Epidermal melanocyte (primary cell): ENCODE measurements at regions not wholly inside any gene's neighbourhood (a gene's known extent, or its start where the extent isn't known, plus 50 kb on each side); places are given as distances from the start of the nearest gene placed in this dataset.

ENCODE experiments used
- DNase-seq: peaks from one replicate; pipeline ENCODE4 v3.0.0; 2011; ENCODE audit warnings: low spot score; ENCODE audit not compliant: insufficient read length

DNA sequence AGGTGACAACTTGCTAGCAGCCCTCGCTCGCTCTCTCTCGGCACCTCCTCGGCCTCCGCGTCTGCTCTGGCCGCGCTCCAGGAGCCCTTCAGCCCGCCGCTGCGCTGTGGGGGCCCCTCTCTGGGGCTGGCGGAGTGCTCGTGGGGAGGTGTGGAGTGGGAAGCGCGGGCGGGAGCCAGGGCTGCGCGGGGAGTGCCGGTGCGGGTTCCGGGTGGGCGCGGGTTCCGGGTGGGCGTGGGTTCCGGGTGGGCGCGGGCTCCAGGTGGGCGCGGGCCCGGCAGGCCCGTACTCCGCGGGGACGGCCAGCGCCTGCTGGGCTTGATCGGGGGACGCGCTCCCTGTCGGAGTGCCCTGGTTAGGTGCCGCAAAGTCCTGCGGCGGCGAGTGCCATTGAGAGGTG is 384.3 kb downstream of the GPM6A start:
- DNase-seq = no peak

DNA sequence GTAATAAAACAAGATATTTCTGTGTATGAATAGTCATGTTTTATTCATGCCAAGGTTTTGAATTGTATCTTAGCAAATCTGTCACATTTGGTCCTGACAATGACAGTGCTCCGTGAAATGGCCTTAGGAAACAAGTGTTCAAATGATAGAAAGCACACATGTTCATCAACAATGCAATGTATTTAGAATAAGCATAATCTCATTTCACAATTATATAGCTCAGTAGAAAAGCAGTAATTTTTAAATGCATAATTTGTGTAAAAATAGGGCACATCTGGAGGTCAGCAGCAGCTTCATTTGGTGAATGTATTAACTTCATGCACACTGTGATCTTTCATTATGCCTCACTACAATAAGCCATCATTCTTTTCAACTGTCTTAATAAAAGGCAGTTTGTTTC is 380.4 kb downstream of the GPM6A start:
- no peak for DNase-seq

DNA sequence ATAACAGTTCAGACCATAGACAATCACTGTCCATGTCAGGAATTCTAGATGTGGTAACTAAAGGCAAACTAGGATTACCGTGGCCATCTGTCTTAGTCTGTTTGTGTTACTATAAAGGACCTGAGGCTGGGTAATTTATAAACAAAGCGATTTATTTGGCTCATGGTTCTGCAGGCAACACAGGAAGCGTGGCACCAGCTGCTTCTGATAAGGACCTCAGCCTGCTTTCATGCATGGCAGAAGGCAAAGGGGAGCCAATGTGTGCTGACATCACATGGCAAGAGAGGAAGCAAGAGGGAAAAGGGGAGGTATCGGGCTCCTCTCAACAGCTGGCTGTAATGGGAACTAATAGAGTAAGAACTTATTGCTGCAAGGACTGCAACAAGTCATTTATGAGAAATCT is 376.7 kb downstream of the GPM6A start:
- no peak for DNase-seq

DNA sequence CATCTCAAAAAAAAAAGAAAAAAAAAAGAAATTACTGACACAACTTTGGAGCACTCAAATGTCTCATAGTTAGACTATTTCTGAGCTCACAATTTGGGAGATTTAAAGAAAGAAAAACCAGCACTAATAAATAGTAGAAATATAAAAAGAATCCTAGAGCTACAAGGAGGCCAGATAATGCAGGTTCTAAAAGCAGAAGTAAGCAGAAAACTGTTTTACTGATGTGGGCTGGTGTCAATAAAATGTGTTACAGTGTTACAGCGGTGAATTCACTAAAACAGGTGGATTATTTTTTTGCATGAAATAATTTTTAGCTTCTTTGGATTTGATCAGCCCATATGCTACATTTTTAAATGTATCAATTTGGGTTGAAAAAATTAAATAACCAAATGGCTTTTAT is 375.9 kb downstream of the GPM6A start:
- no peak for DNase-seq

DNA sequence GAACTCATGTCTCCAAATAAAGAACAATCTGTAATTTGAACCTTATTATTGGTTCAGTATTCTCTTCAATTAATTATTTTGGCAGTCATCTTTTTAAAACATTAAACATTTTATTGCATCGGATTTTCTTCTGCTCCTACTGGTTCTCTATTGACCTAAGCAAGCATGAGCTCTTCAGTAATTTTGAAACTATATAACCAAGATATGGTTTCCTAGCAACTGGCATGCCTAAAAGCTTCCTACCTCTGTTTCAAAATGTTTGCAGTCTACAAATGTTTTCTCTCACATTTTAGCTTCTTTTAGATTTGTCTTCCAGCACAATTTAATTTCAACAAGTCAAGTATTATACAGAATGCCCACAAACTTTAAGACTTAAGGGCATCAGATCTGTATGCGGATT is 371.3 kb downstream of the GPM6A start:
- DNase-seq = no peak

DNA sequence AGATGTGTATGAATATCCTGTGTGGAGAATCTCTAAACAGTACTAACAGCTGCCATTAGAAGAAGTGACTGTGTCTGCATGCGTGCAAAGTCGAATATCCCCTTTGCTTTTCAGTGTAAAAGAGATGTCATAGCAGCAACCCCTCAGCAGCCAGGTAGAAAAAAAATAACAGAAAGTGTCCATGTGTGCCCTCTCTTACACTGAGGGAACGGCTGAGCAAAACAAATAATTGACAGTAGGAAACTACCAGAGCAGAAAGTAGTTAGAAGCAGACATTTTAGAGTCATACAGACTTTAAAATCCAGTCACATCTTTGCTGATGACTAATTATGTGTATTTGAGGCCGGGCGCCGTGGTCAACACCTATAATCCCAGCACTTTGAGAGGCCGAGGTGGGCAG is 370.8 kb downstream of the GPM6A start:
- no peak for DNase-seq

DNA sequence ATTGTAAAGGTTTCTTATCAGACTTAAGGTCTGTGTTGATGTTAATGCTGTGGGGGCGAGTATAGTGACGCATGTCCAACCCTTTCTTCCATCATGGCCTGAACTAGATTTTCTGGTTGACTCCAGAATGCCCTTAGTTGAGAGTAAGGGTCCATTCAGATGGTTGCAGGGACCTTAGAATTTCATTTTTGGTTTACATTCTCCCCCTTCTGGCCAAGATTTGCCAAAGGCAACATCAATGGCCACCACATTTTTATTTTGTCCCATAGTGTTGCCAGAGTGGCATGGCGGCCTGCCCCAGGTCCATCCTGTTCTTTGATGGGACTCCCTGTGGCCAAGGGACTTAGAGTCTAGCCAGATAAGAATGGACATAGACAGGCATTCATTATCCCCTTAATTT is 368.5 kb downstream of the GPM6A start:
- no peak for DNase-seq

DNA sequence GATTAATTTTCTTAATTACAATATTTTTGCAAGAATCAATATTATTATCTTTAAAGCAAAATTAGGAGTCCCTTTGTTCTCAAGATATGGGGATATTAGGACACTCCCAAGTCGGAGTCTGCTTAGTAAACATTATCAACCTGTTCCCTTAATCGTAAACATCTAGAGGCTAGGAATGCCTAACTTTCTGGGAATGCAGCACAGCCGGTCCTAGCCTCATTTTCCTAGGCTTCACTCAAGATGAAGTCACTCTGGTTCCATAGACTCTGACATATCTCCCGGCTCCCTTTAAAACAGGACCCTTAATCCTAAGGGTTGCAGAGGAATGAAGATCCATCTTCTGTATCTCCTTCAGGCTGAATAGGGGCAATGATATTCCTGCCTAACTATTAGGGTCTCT is 367.6 kb downstream of the GPM6A start:
- DNase-seq = no peak

DNA sequence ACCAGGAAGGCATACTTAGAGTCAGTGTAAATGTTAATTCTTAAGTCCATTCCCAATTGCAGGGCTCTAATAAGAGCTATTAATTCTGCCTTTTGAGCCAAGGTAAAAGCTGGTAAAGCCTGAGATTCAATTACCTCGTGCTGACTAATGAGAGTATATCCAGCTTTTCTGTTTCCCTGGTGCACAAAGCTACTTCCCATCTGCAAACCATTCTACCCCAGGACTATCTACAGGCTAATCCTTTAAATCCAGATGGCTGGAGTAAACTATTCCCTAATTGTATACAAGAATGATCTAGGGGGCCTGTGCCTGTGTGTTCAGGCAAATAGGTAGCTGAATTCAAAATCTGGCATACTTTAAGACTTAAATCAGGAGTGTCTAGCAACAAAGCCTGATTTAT is 365.0 kb downstream of the GPM6A start:
- DNase-seq = no peak

DNA sequence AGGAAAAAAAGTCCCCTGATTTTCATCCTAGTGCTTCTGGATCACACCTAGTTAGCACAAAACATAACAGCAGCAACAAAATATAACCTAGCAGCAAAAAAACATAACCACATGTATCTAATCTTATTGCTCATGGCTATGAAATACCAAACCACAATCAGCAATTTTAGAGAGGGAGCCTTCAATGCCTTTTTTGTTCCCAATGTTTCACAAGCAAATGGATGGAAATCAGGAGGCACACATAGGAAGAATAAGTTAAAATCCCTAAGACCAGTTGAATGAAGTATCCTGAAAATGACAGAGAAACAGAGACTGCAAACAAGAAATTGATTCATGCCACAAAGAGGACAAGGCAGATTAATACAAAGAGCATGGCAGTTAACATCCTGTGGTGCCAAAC is 361.6 kb downstream of the GPM6A start:
- DNase-seq = no peak

DNA sequence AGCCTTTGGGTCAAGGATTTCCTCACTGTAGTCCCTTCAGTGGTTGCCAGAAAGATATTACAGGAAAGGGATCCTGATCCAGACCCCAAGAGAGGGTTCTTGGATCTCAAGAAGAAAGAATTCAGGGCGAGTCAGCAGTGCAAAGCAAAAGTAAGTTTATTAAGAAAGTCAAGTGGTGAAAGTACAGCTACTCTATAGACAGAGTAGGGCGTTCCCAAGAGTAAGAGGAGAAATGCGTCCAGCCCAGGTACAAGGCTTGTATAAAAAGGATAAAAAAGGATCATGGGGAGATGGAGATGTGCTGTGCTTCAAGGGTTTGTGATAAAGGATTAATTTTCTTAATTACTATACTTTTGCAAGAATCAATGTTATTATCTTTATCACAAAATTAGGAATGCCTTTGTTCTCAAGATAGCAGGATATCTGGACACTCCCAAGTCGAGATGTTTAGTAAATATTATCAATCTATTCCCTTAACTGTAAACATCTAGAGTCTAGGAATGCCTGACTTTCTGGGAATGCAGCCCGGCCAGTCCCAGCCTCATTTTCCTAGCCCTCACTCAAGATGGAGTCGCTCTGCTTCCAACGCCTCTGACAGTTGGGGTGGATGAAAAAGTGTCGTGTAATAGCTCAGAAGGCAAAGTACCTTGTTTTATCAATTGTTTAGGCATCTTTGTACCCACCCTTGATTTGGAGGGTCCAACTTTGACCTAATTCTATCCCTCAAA is 360.7 kb downstream of the GPM6A start:
- no peak for DNase-seq

DNA sequence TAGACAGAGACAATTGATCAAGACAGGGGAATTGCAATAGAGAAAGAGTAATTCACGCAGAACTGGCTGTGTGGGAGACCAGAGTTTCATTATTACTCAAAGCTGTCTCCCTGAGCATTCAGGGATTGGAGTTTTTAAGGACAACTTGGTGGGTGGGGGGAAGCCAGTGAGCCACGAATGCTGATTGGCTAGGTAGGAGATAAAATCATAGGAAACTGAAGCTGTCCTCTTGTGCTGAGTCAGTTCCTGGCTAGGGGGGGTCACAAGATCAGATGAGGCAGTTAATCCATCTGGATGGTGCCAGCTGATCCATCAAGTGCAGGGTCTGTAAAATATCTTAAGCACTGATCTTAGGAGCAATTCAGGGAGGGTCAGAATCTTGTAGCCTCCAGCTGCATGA is 358.6 kb downstream of the GPM6A start:
- DNase-seq = no peak

DNA sequence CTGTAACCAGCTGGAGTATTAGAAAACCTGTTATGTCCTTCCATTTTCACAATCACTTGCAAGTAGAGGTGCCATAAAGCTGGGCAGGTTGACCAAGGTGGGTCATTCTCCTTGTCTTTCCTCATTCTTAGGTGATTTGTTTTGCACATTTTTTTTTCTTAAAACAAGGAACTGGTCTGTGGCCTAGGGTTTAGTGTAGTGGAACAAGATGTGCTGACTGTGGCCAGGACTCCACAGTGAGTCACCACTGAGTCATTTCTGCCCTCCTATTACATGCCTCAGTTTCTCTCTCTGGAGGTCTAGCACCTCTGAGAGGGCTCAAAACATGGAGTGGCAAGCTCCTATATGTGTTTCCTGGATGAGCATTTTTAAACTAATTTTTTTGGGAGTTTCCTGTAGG is 355.9 kb downstream of the GPM6A start:
- no peak for DNase-seq

DNA sequence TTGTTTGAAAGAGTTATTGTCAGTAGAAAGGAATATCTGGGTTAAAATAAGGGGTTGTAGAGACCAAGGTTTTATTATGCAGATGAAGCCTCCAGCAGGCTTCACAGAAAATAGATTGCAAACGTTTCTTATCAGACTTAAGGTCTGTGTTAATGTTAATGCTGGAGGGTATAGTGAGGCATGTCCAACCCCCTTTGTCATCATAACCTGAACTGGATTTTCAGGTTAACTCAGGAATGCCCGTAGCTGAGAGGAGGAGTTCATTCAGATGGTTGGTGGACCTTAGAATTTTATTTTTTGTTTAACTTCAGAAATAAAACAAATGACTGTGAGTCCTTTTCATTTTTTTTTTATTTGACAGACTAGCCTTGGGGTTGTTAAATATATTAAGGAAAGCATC is 354.1 kb downstream of the GPM6A start:
- no peak for DNase-seq

DNA sequence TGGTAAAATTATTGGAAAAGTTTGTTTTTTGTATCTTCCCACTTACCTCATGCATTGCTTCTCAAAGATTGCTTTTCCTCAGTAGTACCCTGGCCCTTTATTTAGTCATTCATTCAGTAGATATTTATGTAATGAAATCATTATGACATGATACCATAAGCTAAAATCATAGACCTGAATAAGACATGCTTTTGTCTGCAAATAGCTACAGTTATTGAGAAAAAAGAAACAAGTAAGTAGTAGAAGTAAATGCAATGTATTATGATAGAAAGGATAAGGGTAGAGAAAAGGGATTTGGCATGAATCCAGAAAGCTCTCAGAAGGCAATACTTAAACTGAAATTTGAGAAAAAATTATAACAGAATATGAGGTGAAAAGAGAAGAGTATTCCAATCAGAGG is 352.5 kb downstream of the GPM6A start:
- DNase-seq = no peak

DNA sequence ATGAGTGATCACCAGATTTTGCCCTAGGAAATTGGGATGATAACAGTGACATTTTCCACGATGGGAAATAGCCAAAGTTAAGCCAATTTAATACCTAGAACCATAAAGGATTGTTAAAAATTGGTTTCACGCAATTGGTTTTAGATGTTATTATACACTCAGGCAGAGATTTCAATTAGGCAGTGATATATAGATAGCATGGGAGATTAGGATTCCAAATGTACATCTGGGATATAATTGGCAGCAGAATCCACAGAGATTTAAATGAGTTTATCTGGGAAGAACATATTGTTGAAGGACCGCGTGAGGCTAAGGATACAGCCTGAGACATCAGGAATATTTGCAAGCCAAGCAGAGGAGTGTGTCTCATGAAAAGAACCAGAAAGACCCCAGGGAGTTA is 351.6 kb downstream of the GPM6A start:
- DNase-seq = no peak

DNA sequence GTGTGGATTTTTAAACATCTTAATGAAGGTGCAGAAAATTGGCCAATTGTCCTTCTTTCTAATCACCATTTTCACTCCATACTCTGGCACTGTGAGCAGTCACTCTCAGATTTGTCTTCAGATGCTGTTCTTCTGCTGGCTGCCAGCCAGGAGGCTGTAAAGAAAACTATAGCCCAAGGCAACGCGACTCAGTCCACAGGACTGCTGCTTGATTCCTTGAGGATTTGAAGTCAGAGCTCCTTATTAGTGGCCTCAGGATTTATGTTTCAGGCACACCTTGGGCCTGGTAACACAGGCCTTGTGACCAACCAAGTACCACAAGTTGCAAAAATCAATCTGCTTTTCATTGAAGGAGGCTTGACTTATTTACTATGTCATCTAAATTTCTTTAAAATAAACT is 342.6 kb downstream of the GPM6A start:
- no peak for DNase-seq

DNA sequence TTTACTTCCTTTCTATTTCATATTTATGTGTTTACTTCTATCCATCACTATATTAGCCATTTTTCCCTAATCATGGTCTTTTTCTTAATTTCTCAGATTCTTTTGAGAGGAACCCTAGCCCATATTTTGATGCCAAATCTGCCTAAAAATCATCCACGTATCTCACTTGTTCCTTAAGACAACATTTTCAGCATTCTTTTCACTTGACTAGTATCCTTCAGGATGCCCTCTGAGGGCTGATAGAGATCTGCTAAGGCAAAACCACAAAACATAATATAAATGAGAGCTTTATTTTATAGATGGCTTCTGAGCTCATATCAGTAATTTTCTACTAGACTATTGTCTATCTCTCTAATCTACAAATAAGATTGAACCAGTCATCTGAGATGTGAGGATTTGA is 341.9 kb downstream of the GPM6A start:
- no peak for DNase-seq

DNA sequence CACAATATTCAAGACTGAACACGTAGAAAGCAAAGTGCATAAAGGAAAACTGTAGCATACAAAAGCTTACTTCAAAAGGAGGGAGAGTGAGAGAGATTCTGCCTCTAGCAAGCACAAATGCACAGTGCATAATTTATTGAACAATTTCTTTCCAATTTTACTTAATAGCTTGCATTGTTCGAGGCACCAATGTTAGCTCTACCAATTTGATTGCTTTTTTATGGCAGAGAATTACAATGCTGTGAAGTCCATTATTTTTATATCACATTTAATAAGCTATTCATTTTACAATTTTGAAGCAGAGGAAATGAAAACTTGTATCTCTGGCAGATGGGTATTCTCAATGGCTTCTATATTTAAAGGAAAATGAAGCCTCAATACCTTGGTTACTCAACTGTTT is 331.7 kb downstream of the GPM6A start:
- no peak for DNase-seq

DNA sequence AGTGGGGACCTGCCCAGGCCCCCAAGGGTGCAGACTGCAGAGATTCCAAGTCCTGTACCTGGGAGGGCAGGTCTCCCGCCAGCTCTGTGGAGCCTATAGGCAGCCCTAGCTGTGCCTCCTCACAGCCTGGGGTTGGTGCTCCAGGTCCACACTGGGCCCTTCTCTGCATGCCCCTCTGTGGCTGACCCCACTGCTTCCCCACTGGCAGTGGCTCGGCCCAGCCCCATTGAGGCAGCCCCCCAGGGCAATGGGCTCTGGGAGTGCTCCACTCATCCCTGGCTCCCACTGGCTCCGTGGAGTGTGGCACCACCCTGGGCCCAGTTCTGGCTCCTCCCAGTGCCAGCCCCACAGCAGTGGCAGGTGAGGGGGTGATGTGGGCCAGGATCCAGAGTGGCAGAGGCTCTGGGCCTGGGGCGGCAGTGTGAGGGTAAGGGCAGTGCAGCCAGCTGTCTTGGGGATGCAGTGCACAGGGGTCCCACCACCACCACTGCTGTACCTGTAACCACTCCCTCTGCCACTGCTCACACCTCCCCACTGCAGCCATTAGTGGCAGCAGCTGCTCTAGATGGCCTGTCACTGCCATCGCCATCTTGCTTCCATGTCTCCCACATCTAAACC is 312.2 kb downstream of the GPM6A start:
- no peak for DNase-seq

DNA sequence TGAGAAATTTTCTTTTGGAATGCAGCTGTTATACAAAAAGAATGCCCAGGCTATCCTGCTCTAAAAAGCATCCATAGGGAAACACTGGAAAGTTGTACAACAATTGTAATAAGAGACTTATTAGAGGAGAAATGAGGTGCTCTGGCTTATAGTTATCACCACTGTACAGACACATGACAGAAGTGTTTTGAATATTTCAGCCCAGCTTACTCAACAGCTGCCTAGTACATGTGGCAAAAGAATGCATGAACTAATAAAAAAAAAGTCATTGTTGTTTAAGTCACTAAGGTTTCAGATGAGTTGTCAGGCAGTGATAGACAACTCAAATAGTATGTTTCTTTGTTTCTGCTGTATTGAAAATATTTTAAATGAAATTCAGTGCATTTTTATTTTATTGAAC is 307.7 kb downstream of the GPM6A start:
- no peak for DNase-seq

DNA sequence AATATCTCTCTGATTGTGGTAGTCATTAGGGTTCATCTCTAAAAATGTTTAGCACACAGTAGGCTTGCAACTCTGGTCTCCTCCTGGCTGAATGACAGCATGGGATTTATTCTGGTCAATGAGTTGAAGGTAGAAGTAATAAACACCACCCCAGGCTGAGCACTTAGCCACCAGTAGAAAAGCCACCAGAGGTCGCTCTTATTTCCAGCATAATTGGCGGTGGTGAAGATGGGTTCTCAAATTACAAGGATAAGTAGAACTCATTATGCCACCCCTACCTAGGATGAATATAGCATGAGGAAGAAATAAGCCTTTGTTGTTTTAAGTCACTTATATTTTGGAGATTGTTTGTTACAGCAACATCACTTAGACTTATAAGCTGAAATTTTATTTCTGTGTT is 302.7 kb downstream of the GPM6A start:
- DNase-seq = no peak

DNA sequence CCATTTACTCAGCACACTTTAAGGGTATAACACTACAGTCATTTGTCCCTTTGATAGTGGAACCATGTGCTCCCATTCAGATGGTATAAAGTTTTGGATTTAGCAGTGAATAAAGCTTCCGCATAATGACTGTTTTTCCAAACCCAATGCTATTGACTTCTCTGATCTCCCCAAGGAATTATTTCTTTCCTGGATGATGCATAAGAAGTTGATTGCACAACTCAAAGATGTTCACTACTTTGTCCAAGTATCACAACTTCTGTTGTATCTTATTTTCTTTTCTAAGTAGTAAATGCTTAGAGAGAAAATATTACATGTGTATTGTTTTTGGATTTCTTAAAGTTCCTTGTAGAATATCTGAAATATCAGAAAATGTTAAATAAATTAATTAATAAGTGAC is 300.2 kb downstream of the GPM6A start:
- no peak for DNase-seq

DNA sequence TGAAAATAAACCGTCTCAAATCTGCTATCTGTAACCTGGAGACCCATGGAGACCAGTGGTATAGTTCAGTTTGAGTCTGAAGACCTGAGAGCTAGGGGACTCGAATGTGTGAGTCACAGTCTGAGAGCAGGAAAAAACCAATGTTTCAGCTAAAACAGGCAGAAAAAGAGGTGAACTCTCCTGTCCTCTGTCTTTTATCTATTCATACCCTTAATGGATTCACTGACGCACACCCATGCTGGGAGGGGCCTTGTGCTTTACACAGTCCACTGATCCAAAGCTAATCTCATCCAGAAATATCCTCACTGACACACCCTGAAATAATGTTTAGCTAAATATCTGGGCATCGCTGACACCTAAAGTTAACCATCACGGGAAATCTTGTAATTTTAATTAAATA is 297.9 kb downstream of the GPM6A start:
- no peak for DNase-seq
